DMS53 treated with DMSO at 0.1 percent for 48 hours (cell line): ENCODE measurements at regions not wholly inside any gene's neighbourhood (a gene's known extent, or its start where the extent isn't known, plus 50 kb on each side); places are given as distances from the start of the nearest gene placed in this dataset.
"Not testable (repeated sequence)": the region's sequence is repeated elsewhere in the genome, so short reads cannot be mapped to it uniquely, and the experiment has no call there.

ENCODE experiments used
- DNase-seq: peaks from one replicate; lab custom pipeline; 2025; ENCODE audit not compliant: unreplicated experiment; lab: John Stamatoyannopoulos, UW

GRCh38 chr16:29330623-29331022 lies 75.9 kb downstream of the NPIPB11 start:
- not testable (repeated sequence) for DNase-seq

- DNase-seq, result not testable (repeated sequence)
Measured at GRCh38 chr16:29328528-29328927, 78.0 kb downstream of the NPIPB11 start.

GRCh38 chr16:29327631-29328408 lies 78.7 kb downstream of the NPIPB11 start:
- not testable (repeated sequence) for DNase-seq

- not testable (repeated sequence) for DNase-seq
Measured at GRCh38 chr16:29326164-29327125, 80.1 kb downstream of the NPIPB11 start.

GRCh38 chr16:29323725-29324124 lies 82.8 kb downstream of the NPIPB11 start:
- not testable (repeated sequence) for DNase-seq

GRCh38 chr16:29321585-29321984 lies 84.9 kb downstream of the NPIPB11 start:
- no peak for DNase-seq

GRCh38 chr16:29321000-29321393 lies 85.5 kb downstream of the NPIPB11 start:
- DNase-seq, result no peak

GRCh38 chr16:29320274-29320999 lies 86.1 kb downstream of the NPIPB11 start:
- DNase-seq, result no peak

- DNase-seq, result no peak
Measured at GRCh38 chr16:29319726-29320125, 86.8 kb downstream of the NPIPB11 start.

GRCh38 chr16:29318561-29318968 lies 87.9 kb downstream of the NPIPB11 start:
- DNase-seq, result not testable (repeated sequence)

GRCh38 chr16:29318037-29318436 lies 88.5 kb downstream of the NPIPB11 start:
- no peak for DNase-seq

GRCh38 chr16:29317269-29317668 lies 89.2 kb downstream of the NPIPB11 start:
- DNase-seq, result no peak

- DNase-seq, result no peak
Measured at GRCh38 chr16:29316761-29317183, 89.7 kb downstream of the NPIPB11 start.

GRCh38 chr16:29315916-29316517 lies 90.5 kb downstream of the NPIPB11 start:
- peak; percentile 36 for DNase-seq

- no peak for DNase-seq
Measured at GRCh38 chr16:29315046-29315445, 91.5 kb downstream of the NPIPB11 start.

- no peak for DNase-seq
Measured at GRCh38 chr16:29314292-29314934, 92.1 kb downstream of the NPIPB11 start.

GRCh38 chr16:29313559-29314048 lies 92.9 kb downstream of the NPIPB11 start:
- DNase-seq, result no peak

- no peak for DNase-seq
Measured at GRCh38 chr16:29312835-29313558, 93.5 kb downstream of the NPIPB11 start.

- DNase-seq, result not testable (repeated sequence)
Measured at GRCh38 chr16:29312345-29312675, 94.2 kb downstream of the NPIPB11 start.
